ENCODE measurements at regions not wholly inside any gene's neighbourhood (a gene's known extent, or its start where the extent isn't known, plus 50 kb on each side); places are given as distances from the start of the nearest gene placed in this dataset.
A peak's percentile ranks its signal among the peaks of the same experiment; 100 is the strongest.

DNA sequence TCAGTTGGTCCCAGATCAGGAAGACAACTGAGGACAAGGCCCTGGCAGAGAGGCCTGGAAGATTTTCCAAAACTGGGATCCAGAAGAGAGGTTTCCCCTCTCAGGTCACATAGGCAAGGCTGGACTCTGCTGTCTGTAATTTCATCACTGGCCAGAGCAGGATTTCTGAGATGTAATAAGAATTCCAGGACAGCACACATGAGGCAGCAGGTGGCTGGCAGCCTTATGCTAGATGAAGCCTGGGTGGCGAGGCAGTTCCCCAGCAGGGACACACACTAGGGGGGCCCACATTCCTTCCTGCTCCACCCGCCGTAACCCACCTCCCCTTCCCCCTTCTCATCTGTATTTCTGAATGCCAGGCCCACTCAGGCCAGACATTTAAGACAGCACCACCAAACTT, 98.6 kb downstream of the HNRNPLL start:
- WGBS, 2 donors: 84 to 89% methylated on average over 3 of the region's 3 CpGs

DNA sequence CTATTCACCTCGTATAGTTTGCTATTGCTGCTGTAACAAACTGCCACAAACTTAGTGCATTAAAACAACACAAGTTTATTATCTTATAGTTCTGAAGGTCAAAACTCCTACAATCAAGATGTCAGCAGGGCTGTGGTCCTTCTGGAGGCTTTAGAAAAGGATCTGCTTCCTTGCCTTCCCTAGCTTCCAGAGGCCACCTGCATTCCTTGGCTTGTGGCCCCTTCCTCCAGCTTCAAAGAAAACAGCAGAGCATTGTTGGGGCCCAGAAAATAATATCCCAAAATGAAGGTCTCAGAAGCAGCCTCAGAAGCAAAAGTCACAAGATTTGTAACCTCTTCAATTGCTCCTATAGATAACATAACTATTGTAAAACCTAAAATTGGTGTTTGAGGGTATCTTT, 100.6 kb downstream of the HNRNPLL start:
- 68 to 80% methylated on average over 1 of the region's 1 CpG for WGBS, 2 donors
- no peaks in the 10 kb centered on the region for H3K27me3 ChIP-seq
- no peak for ATAC-seq
- no peak for DNase-seq
- no peak overlapping the region for H3K27ac ChIP-seq
- FAIRE-seq: no peak
- H3K4me3 ChIP-seq: no peak overlapping the region
- H3K36me3 ChIP-seq: no peaks in the 10 kb centered on the region
- no peaks in the 10 kb centered on the region for H3K9me3 ChIP-seq
- H3K4me1 ChIP-seq: no peaks in the 10 kb centered on the region
- TF ChIP-seq, protein P1, sequence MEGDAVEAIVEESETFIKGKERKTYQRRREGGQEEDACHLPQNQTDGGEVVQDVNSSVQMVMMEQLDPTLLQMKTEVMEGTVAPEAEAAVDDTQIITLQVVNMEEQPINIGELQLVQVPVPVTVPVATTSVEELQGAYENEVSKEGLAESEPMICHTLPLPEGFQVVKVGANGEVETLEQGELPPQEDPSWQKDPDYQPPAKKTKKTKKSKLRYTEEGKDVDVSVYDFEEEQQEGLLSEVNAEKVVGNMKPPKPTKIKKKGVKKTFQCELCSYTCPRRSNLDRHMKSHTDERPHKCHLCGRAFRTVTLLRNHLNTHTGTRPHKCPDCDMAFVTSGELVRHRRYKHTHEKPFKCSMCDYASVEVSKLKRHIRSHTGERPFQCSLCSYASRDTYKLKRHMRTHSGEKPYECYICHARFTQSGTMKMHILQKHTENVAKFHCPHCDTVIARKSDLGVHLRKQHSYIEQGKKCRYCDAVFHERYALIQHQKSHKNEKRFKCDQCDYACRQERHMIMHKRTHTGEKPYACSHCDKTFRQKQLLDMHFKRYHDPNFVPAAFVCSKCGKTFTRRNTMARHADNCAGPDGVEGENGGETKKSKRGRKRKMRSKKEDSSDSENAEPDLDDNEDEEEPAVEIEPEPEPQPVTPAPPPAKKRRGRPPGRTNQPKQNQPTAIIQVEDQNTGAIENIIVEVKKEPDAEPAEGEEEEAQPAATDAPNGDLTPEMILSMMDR (IDR thresholded peaks at IDR 0.05): no peak
- intact Hi-C loops (cut with DNase I): no loop called here

More for the DNA sequence above, 98.6 kb downstream of the HNRNPLL start:
- intact Hi-C loops (cut with DNase I): no loop called here
- ATAC-seq (no peak), FAIRE-seq (no peak), DNase-seq (no peak)
- Histone ChIP-seq H3K27me3 (no peaks in the 10 kb centered on the region), H3K36me3 (no peaks in the 10 kb centered on the region), H3K4me1 (no peaks in the 10 kb centered on the region), H3K27ac (no peak overlapping the region), H3K9me3 (no peaks in the 10 kb centered on the region), H3K4me3 (no peak overlapping the region)
- TF ChIP-seq, protein P1 (IDR thresholded peaks at IDR 0.05): no peak

DNA sequence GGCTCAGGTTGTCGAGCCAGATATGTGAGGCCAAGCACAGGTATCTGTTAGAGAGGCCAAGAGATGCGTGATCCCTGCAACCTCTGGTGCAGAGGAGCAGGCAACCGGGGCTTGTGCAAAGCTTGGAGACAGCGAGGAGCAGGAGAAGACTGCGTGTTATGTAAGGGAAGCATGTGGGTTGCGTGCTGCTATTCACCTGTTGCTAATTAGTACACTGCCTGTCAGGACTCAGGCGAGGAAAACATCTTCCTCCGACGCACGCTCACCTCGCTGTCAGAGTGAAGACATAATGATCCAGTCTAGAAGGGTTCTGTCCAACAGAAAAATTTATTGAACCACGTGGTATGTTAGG, 102.5 kb downstream of the HNRNPLL start:
- Histone ChIP-seq H3K4me1 (no peaks in the 10 kb centered on the region), H3K27me3 (no peaks in the 10 kb centered on the region), H3K9me3 (no peaks in the 10 kb centered on the region), H3K36me3 (no peaks in the 10 kb centered on the region), H3K4me3 (no peak overlapping the region), H3K27ac (no peak overlapping the region)
- DNase-seq (no peak), ATAC-seq (no peak), FAIRE-seq (no peak)
- TF ChIP-seq, protein P1 (IDR thresholded peaks at IDR 0.05): no peak
- 72 to 76% methylated on average over 12 of the region's 12 CpGs for WGBS, 2 donors
- intact Hi-C loops (cut with DNase I): no loop called here

DNA sequence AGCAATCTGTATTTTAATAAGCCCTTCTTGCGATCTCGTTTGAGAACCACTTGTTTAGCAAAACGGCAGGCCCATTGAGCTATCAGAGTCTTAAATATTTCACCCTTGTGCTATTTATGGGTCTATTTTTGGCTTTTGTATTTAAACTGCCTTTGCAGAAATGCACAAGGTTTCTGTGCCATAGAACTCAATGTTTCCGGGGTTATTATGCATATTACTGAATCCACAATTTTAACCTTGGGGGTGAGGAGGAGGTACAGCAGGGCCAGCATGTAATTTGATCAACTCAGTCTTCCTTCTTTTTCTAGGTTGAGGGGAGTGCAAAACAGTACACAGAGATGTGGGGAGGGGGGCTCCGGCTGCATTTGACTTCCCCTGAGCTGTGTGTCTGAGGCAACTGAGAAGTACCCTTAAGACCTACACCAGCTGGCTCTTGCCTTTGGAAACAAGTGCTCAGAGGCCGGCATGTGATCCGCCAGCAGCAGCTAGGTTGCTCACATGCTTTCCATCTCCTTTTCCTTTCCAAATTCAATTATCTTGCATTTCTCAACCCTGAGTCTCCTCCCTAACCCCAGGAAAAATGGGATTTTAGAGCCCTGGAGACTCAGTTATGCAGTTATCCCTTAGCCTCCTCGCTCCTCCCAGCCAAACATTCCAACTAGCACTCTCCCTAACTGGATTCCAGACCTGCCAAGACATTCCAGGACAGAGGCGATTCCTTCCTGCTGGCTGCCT, 103.0 kb downstream of the HNRNPLL start:
- Histone ChIP-seq H3K36me3 (no peaks in the 10 kb centered on the region), H3K9me3 (no peaks in the 10 kb centered on the region), H3K4me1 (no peaks in the 10 kb centered on the region), H3K27ac (no peak overlapping the region), H3K4me3 (no peak overlapping the region), H3K27me3 (no peaks in the 10 kb centered on the region)
- TF ChIP-seq, protein P1 (IDR thresholded peaks at IDR 0.05): no peak
- FAIRE-seq (no peak), DNase-seq (no peak), ATAC-seq (peak in 3 of 4 donors; percentile 22 to 28 (median 23))
- intact Hi-C loops (cut with DNase I): no loop called here
- 72 to 77% methylated on average over 9 of the region's 9 CpGs for WGBS, 2 donors

DNA sequence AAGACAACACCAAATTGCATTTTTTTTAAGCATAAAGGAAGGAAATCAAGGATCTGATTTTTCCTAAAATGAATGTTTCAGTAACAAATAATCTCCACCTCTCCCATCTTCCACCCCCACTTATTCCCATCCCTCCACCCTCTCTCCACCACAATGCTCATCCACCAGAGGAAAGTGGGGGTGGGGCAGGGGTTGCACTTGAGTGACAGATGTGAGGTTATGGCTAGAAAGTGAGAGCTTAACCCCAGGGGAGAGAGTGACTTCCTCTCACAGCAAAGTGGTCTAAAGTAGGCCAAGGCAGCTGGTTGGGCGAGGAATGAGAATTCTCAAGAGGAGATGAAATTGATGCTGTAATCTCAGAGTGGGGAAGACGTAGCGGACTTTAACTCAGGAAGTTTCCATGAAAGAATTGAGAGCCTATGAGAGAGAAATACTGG, 104.7 kb downstream of the HNRNPLL start:
- DNase-seq (no peak), ATAC-seq (no peak), FAIRE-seq (no peak)
- Histone ChIP-seq H3K27me3 (no peaks in the 10 kb centered on the region), H3K9me3 (no peaks in the 10 kb centered on the region), H3K36me3 (no peaks in the 10 kb centered on the region), H3K27ac (no peak overlapping the region), H3K4me3 (no peak overlapping the region), H3K4me1 (no peaks in the 10 kb centered on the region)
- intact Hi-C loops (cut with DNase I): no loop called here
- TF ChIP-seq, protein P1 (IDR thresholded peaks at IDR 0.05): no peak
- whole genome bisulfite sequencing, 2 donors: 81 to 90% methylated on average over 3 of the region's 3 CpGs

Measured in pancreas (tissue), 10 donors.